HG02759 (cell line): ENCODE measurements at regions not wholly inside any gene's neighbourhood (a gene's known extent, or its start where the extent isn't known, plus 50 kb on each side); places are given as distances from the start of the nearest gene placed in this dataset.

Experiments
- ATAC-seq: cut with Tn5 transposase; IDR thresholded peaks from one replicate; pipeline ENCODE4 v1.9.1; 2021; ENCODE audit warnings: mild to moderate bottlenecking, moderate library complexity; ENCODE audit not compliant: unreplicated experiment

GRCh38 chr6:126285871-126286365 lies 54.0 kb upstream of the CENPW start:
- no peak for ATAC-seq
